GM18505 (cell line): ENCODE measurements at regions not wholly inside any gene's neighbourhood (a gene's known extent, or its start where the extent isn't known, plus 50 kb on each side); places are given as distances from the start of the nearest gene placed in this dataset.
"Not testable (repeated sequence)": the region's sequence is repeated elsewhere in the genome, so short reads cannot be mapped to it uniquely, and the experiment has no call there.

Experiments used
- ATAC-seq: cut with Tn5 transposase; IDR thresholded peaks from one replicate; pipeline ENCODE4 v1.9.1; 2021; ENCODE audit not compliant: unreplicated experiment
- POLR2A ChIP-seq: IDR thresholded peaks from 4 replicates; pipeline ENCODE4 v1.6.1; 2011; ENCODE audit warnings: borderline replicate concordance; ENCODE audit not compliant: insufficient read depth, insufficient read length; ENCODE audit errors: extremely low read depth

- no peak for TF ChIP-seq POLR2A
- ATAC-seq = no peak
Observed at GRCh38 chr6:137315081-137315480, 95.9 kb upstream of the IFNGR1 start.

- ATAC-seq = no peak
- TF ChIP-seq POLR2A = no peak
Observed at GRCh38 chr6:137313928-137314855, 95.0 kb upstream of the IFNGR1 start.

GRCh38 chr6:137313211-137313610 is 94.0 kb upstream of the IFNGR1 start:
- no peak for ATAC-seq
- TF ChIP-seq POLR2A = no peak

GRCh38 chr6:137311940-137312339 is 92.8 kb upstream of the IFNGR1 start:
- no peak for TF ChIP-seq POLR2A
- no peak for ATAC-seq

- no peak for TF ChIP-seq POLR2A
- no peak for ATAC-seq
Observed at GRCh38 chr6:137309078-137309762, 90.0 kb upstream of the IFNGR1 start.

- no peak for TF ChIP-seq POLR2A
- ATAC-seq = no peak
Observed at GRCh38 chr6:137307163-137307854, 88.1 kb upstream of the IFNGR1 start.

- no peak for ATAC-seq
- no peak for TF ChIP-seq POLR2A
Observed at GRCh38 chr6:137305691-137306090, 86.5 kb upstream of the IFNGR1 start.

GRCh38 chr6:137304020-137304780 is 85.0 kb upstream of the IFNGR1 start:
- no peak for TF ChIP-seq POLR2A
- ATAC-seq = no peak

- no peak for TF ChIP-seq POLR2A
- ATAC-seq = no peak
Observed at GRCh38 chr6:137303441-137303840, 84.3 kb upstream of the IFNGR1 start.

- no peak for ATAC-seq
- no peak for TF ChIP-seq POLR2A
Observed at GRCh38 chr6:137299681-137300080, 80.5 kb upstream of the IFNGR1 start.

- ATAC-seq = no peak
- TF ChIP-seq POLR2A = no peak
Observed at GRCh38 chr6:137297887-137298286, 78.7 kb upstream of the IFNGR1 start.

- not testable (repeated sequence) for ATAC-seq
Observed at GRCh38 chr6:137292326-137292725, 73.1 kb upstream of the IFNGR1 start.

GRCh38 chr6:137291441-137291840 is 72.3 kb upstream of the IFNGR1 start:
- TF ChIP-seq POLR2A = no peak
- no peak for ATAC-seq

- no peak for TF ChIP-seq POLR2A
- no peak for ATAC-seq
Observed at GRCh38 chr6:137290601-137291261, 71.5 kb upstream of the IFNGR1 start.
